ENCODE measurements at regions not wholly inside any gene's neighbourhood (a gene's known extent, or its start where the extent isn't known, plus 50 kb on each side); places are given as distances from the start of the nearest gene placed in this dataset.

DNA sequence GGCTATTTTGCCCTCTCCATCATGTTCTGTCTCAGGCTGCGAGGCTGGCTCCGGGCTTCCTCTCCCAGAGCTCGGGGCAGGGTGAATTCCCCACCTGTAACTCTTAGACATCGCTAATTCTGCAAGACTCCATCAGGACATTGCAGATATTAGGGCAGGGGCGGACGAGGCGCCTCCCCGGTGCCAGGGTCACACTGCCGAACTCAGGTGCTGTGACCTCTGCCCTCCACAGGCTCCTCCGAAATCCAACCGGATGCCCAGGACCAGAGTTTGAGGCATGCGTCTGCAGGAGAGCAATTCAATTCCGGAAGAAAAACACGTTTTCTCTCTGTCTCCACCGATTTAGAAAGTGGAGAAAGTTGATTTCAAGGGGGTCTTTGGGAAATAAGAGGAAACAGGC, 542.7 kb downstream of the BRD1 start:
- Histone ChIP-seq H3K4me1 (ENCODE audit: insufficient read depth, poor library complexity, severe bottlenecking) (no peaks in the 10 kb centered on the region), H3K27ac (ENCODE audit: poor library complexity, severe bottlenecking) (no peak overlapping the region), H3K27me3 (ENCODE audit: insufficient read depth, poor library complexity, severe bottlenecking) (no peaks in the 10 kb centered on the region), H3K4me3 (ENCODE audit: severe bottlenecking) (no peak overlapping the region), H3K36me3 (ENCODE audit: low read depth) (no peaks in the 10 kb centered on the region), H3K9me3 (ENCODE audit: severe bottlenecking) (no peaks in the 10 kb centered on the region)
- peak; percentile 18 for DNase-seq (ENCODE audit: low spot score)
- TF ChIP-seq, protein P1, sequence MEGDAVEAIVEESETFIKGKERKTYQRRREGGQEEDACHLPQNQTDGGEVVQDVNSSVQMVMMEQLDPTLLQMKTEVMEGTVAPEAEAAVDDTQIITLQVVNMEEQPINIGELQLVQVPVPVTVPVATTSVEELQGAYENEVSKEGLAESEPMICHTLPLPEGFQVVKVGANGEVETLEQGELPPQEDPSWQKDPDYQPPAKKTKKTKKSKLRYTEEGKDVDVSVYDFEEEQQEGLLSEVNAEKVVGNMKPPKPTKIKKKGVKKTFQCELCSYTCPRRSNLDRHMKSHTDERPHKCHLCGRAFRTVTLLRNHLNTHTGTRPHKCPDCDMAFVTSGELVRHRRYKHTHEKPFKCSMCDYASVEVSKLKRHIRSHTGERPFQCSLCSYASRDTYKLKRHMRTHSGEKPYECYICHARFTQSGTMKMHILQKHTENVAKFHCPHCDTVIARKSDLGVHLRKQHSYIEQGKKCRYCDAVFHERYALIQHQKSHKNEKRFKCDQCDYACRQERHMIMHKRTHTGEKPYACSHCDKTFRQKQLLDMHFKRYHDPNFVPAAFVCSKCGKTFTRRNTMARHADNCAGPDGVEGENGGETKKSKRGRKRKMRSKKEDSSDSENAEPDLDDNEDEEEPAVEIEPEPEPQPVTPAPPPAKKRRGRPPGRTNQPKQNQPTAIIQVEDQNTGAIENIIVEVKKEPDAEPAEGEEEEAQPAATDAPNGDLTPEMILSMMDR (IDR thresholded peaks at IDR 0.05; ENCODE audit: poor library complexity, severe bottlenecking): no peak
- ATAC-seq (ENCODE audit: low read depth): no peak

DNA sequence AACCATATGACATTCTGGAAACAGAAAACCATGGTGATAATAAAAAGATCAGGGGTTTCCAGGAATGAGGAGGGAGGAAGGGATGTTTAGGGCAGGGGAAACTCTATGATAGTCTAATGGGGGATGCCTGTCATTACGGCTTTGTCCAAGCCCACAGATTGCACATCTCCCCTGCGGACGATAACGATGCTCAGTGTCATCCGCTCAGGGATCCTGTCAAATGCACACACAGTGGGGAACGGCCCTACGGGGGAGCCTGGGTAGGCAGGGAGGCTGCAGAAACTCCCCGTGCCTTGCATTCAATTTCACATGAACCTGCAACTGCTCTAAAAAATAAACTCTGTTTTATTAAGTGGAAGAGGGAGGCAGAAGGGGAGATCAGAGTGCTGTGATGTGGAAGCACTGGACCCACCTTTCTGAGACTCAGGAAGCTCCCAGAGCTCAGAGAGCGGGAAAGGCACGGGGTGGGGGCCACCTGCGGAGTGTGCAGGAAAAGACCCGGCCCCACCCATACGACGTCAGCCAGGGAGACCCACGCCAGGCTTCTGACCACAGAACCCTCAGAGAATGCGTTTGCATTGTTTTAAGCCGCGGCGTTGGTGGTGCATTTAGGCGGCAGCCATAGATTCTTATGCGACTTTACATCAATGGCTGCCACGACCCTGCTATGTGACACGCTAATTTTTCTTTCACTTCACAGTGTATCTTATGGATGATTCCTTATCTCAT, 543.5 kb downstream of the BRD1 start:
- H3K4me1 ChIP-seq (ENCODE audit: insufficient read depth, poor library complexity, severe bottlenecking): no peaks in the 10 kb centered on the region
- H3K9me3 ChIP-seq (ENCODE audit: severe bottlenecking): no peaks in the 10 kb centered on the region
- TF ChIP-seq, protein P1 (IDR thresholded peaks at IDR 0.05; ENCODE audit: poor library complexity, severe bottlenecking): no peak
- no peak for DNase-seq (ENCODE audit: low spot score)
- H3K36me3 ChIP-seq (ENCODE audit: low read depth): no peaks in the 10 kb centered on the region
- no peak overlapping the region for H3K4me3 ChIP-seq (ENCODE audit: severe bottlenecking)
- no peak for ATAC-seq (ENCODE audit: low read depth)
- H3K27ac ChIP-seq (ENCODE audit: poor library complexity, severe bottlenecking): no peak overlapping the region
- H3K27me3 ChIP-seq (ENCODE audit: insufficient read depth, poor library complexity, severe bottlenecking): no peaks in the 10 kb centered on the region

GRCh38 chr22:49282596-49282995, 545.1 kb downstream of the BRD1 start:
- Histone ChIP-seq H3K9me3 (ENCODE audit: severe bottlenecking) (no peaks in the 10 kb centered on the region), H3K27me3 (ENCODE audit: insufficient read depth, poor library complexity, severe bottlenecking) (no peaks in the 10 kb centered on the region), H3K4me1 (ENCODE audit: insufficient read depth, poor library complexity, severe bottlenecking) (no peaks in the 10 kb centered on the region), H3K27ac (ENCODE audit: poor library complexity, severe bottlenecking) (no peak overlapping the region), H3K4me3 (ENCODE audit: severe bottlenecking) (no peak overlapping the region), H3K36me3 (ENCODE audit: low read depth) (no peaks in the 10 kb centered on the region)
- TF ChIP-seq, protein P1 (IDR thresholded peaks at IDR 0.05; ENCODE audit: poor library complexity, severe bottlenecking): no peak
- DNase-seq (ENCODE audit: low spot score) (no peak), ATAC-seq (ENCODE audit: low read depth) (no peak)

GRCh38 chr22:49281467-49282340, 546.0 kb downstream of the BRD1 start:
- TF ChIP-seq, protein P1 (IDR thresholded peaks at IDR 0.05; ENCODE audit: poor library complexity, severe bottlenecking): no peak
- Histone ChIP-seq H3K9me3 (ENCODE audit: severe bottlenecking) (no peaks in the 10 kb centered on the region), H3K27ac (ENCODE audit: poor library complexity, severe bottlenecking) (no peak overlapping the region), H3K4me1 (ENCODE audit: insufficient read depth, poor library complexity, severe bottlenecking) (no peaks in the 10 kb centered on the region), H3K4me3 (ENCODE audit: severe bottlenecking) (no peak overlapping the region), H3K36me3 (ENCODE audit: low read depth) (no peaks in the 10 kb centered on the region), H3K27me3 (ENCODE audit: insufficient read depth, poor library complexity, severe bottlenecking) (no peaks in the 10 kb centered on the region)
- no peak for ATAC-seq (ENCODE audit: low read depth)
- DNase-seq (ENCODE audit: low spot score): no peak
